Stimulated activated CD4-positive, alpha-beta T cell treated with anti-CD3 and anti-CD28 coated beads, Interleukin-4, amount 100 ng/mL, for 24 hours (primary cell): ENCODE measurements at regions not wholly inside any gene's neighbourhood (a gene's known extent, or its start where the extent isn't known, plus 50 kb on each side); places are given as distances from the start of the nearest gene placed in this dataset.
"Not testable (repeated sequence)": the region's sequence is repeated elsewhere in the genome, so short reads cannot be mapped to it uniquely, and the experiment has no call there.

Source experiments
- DNase-seq: peaks from one replicate; pipeline ENCODE4 v3.0.0-alpha.2; 2020

- no peak for DNase-seq
Measured at GRCh38 chr14:44453433-44454171, 53.5 kb downstream of the FSCB start.

- not testable (repeated sequence) for DNase-seq
Measured at GRCh38 chr14:44450232-44450631, 56.9 kb downstream of the FSCB start.

GRCh38 chr14:44449680-44450079 is 57.4 kb downstream of the FSCB start:
- no peak for DNase-seq

- DNase-seq, result no peak
Measured at GRCh38 chr14:44448951-44449358, 58.1 kb downstream of the FSCB start.

GRCh38 chr14:44446965-44447364 is 60.1 kb downstream of the FSCB start:
- DNase-seq, result no peak

- DNase-seq, result no peak
Measured at GRCh38 chr14:44444454-44444853, 62.6 kb downstream of the FSCB start.

GRCh38 chr14:44438936-44439335 is 68.1 kb downstream of the FSCB start:
- no peak for DNase-seq

GRCh38 chr14:44438221-44438620 is 68.9 kb downstream of the FSCB start:
- no peak for DNase-seq

GRCh38 chr14:44436458-44436857 is 70.6 kb downstream of the FSCB start:
- no peak for DNase-seq

- DNase-seq, result no peak
Measured at GRCh38 chr14:44428231-44428945, 78.7 kb downstream of the FSCB start.

- no peak for DNase-seq
Measured at GRCh38 chr14:44422699-44423098, 84.4 kb downstream of the FSCB start.

GRCh38 chr14:44420226-44420625 is 86.9 kb downstream of the FSCB start:
- no peak for DNase-seq

GRCh38 chr14:44418856-44419255 is 88.2 kb downstream of the FSCB start:
- no peak for DNase-seq

- DNase-seq, result no peak
Measured at GRCh38 chr14:44417809-44418208, 89.3 kb downstream of the FSCB start.

- no peak for DNase-seq
Measured at GRCh38 chr14:44414646-44415045, 92.4 kb downstream of the FSCB start.

- DNase-seq, result no peak
Measured at GRCh38 chr14:44412858-44413569, 94.1 kb downstream of the FSCB start.

- DNase-seq, result no peak
Measured at GRCh38 chr14:44405011-44405486, 102.0 kb downstream of the FSCB start.

- DNase-seq, result no peak
Measured at GRCh38 chr14:44404599-44404998, 102.5 kb downstream of the FSCB start.

GRCh38 chr14:44404036-44404435 is 103.0 kb downstream of the FSCB start:
- DNase-seq, result no peak

- DNase-seq, result no peak
Measured at GRCh38 chr14:44403193-44403592, 103.9 kb downstream of the FSCB start.

GRCh38 chr14:44396226-44396625 is 110.9 kb downstream of the FSCB start:
- no peak for DNase-seq

- DNase-seq, result no peak
Measured at GRCh38 chr14:44392984-44393383, 114.1 kb downstream of the FSCB start.

- DNase-seq, result no peak
Measured at GRCh38 chr14:44388306-44388705, 118.8 kb downstream of the FSCB start.

- DNase-seq, result no peak
Measured at GRCh38 chr14:44385906-44386305, 121.2 kb downstream of the FSCB start.
